ENCODE measurements at regions not wholly inside any gene's neighbourhood (a gene's known extent, or its start where the extent isn't known, plus 50 kb on each side); places are given as distances from the start of the nearest gene placed in this dataset.

- H3K4me3 ChIP-seq (ENCODE audit: low read depth, low read length): no peak overlapping the region
- TF ChIP-seq, protein P1, sequence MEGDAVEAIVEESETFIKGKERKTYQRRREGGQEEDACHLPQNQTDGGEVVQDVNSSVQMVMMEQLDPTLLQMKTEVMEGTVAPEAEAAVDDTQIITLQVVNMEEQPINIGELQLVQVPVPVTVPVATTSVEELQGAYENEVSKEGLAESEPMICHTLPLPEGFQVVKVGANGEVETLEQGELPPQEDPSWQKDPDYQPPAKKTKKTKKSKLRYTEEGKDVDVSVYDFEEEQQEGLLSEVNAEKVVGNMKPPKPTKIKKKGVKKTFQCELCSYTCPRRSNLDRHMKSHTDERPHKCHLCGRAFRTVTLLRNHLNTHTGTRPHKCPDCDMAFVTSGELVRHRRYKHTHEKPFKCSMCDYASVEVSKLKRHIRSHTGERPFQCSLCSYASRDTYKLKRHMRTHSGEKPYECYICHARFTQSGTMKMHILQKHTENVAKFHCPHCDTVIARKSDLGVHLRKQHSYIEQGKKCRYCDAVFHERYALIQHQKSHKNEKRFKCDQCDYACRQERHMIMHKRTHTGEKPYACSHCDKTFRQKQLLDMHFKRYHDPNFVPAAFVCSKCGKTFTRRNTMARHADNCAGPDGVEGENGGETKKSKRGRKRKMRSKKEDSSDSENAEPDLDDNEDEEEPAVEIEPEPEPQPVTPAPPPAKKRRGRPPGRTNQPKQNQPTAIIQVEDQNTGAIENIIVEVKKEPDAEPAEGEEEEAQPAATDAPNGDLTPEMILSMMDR (IDR thresholded peaks at IDR 0.05; ENCODE audit: insufficient read depth, low read depth, low read length, missing control alignments): no peak
- no peak for DNase-seq (ENCODE audit: low read depth)
Measured at GRCh38 chr15:47135267-47135666, 582.0 kb upstream of the SEMA6D start.

GRCh38 chr15:47136236-47136635, 581.1 kb upstream of the SEMA6D start:
- no peak for DNase-seq (ENCODE audit: low read depth)
- TF ChIP-seq, protein P1 (IDR thresholded peaks at IDR 0.05; ENCODE audit: insufficient read depth, low read depth, low read length, missing control alignments): no peak
- H3K4me3 ChIP-seq (ENCODE audit: low read depth, low read length): no peak overlapping the region

- DNase-seq (ENCODE audit: low read depth): no peak
- H3K4me3 ChIP-seq (ENCODE audit: low read depth, low read length): no peak overlapping the region
- TF ChIP-seq, protein P1 (IDR thresholded peaks at IDR 0.05; ENCODE audit: insufficient read depth, low read depth, low read length, missing control alignments): no peak
Measured at GRCh38 chr15:47139965-47140364, 577.3 kb upstream of the SEMA6D start.

DNA sequence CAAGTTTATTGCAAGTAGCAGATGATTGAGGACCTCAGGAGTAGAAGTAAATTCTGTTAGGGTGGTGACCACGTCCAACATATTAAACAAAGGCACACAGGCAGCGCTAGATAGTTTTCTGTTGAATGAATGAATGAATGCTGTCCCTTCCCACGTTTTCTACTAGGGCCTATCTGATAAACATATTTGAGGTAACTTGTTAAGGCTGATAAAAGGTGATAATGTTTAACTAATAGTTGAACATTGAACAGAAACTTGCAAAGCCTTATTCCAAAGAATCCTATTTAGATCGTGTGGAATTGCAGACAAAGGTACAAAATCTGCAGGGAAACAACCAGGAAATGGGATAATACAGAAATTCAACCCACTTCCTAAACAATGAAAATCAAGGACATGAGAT, 559.5 kb upstream of the SEMA6D start:
- TF ChIP-seq, protein P1 (IDR thresholded peaks at IDR 0.05; ENCODE audit: insufficient read depth, low read depth, low read length, missing control alignments): no peak
- H3K4me3 ChIP-seq (ENCODE audit: low read depth, low read length): no peak overlapping the region
- DNase-seq (ENCODE audit: low read depth): no peak

DNA sequence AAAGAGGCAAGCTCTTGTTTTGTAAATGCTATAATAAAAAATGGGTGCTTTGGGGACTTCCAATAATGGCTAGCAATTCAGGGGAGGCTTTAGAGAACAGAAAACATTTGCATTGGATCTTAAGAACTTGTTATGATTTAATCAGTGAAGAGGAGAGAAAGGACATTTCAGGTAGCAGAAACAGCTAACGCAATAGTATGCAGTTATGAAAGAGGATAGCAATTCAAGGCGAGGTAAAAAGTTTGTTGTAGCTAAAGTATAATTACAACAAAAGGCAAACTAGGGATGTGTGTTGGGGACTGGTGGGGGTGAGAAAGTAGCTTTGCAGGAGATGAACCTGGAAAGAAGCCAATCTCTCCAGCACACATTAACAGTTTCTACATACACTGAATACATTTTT, 558.7 kb upstream of the SEMA6D start:
- TF ChIP-seq, protein P1 (IDR thresholded peaks at IDR 0.05; ENCODE audit: insufficient read depth, low read depth, low read length, missing control alignments): no peak
- H3K4me3 ChIP-seq (ENCODE audit: low read depth, low read length): no peak overlapping the region
- DNase-seq (ENCODE audit: low read depth): no peak

DNA sequence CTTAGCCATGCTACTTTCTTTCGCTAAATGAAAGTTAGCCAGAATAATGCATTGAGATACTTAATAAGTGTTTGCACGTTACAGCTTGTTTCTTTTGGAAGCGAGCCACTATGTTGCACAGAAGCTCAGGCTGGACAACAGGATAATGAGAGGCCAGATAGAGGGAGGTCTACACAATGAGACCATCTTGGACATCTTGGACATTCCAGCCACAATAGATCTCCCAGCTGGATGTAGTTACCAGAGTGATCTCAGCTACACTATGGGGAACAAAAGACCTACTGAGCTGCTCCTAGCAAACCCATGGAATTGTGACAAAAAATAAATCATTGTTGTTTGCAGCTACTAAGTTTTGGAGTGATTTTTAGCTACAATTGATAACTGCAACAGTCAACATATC, 540.1 kb upstream of the SEMA6D start:
- no peak overlapping the region for H3K4me3 ChIP-seq (ENCODE audit: low read depth, low read length)
- TF ChIP-seq, protein P1 (IDR thresholded peaks at IDR 0.05; ENCODE audit: insufficient read depth, low read depth, low read length, missing control alignments): no peak
- DNase-seq (ENCODE audit: low read depth): no peak

DNA sequence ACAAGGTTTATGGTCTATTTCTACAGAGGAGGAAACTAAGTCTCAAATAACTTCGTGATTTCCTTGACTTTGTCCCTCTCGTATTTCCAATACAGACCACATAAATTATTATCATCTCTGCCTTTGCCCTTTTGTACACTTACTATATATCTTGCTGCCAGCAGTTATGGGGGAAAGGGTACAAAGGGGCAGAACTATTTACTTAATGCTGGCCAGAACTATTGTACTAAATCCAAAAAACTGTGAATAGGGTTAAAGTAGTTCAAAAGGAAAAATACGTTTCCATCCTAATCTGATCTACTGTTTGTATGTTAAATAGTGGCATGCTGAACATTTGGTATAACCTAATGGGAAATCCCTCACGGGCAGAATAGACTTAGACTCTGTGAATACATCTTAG, 537.3 kb upstream of the SEMA6D start:
- H3K4me3 ChIP-seq (ENCODE audit: low read depth, low read length): no peak overlapping the region
- DNase-seq (ENCODE audit: low read depth): no peak
- TF ChIP-seq, protein P1 (IDR thresholded peaks at IDR 0.05; ENCODE audit: insufficient read depth, low read depth, low read length, missing control alignments): no peak
